Body of pancreas (tissue), 4 donors: ENCODE measurements at regions not wholly inside any gene's neighbourhood (a gene's known extent, or its start where the extent isn't known, plus 50 kb on each side); places are given as distances from the start of the nearest gene placed in this dataset.

Source experiments
- POLR2A ChIP-seq, 3 donors: fragments of 450-650 bp; IDR thresholded peaks; one replicate each; pipeline ENCODE4 v1.6.1; 2016; ENCODE audit warnings: antibody characterized with exemption in 3 of 3, mild to moderate bottlenecking in 2 of 3
- TF ChIP-seq, protein P1 (sequence below), 7 experiments: fragments of 450-650 bp in 4 of 7; fragments of 200-600 bp in 3 of 7; sonication (generic) in 3 of 7; IDR thresholded peaks; one replicate each; pipeline ENCODE4 v1.5.1; 2016 to 2019; ENCODE audit warnings: antibody characterized with exemption in 7 of 7

DNA sequence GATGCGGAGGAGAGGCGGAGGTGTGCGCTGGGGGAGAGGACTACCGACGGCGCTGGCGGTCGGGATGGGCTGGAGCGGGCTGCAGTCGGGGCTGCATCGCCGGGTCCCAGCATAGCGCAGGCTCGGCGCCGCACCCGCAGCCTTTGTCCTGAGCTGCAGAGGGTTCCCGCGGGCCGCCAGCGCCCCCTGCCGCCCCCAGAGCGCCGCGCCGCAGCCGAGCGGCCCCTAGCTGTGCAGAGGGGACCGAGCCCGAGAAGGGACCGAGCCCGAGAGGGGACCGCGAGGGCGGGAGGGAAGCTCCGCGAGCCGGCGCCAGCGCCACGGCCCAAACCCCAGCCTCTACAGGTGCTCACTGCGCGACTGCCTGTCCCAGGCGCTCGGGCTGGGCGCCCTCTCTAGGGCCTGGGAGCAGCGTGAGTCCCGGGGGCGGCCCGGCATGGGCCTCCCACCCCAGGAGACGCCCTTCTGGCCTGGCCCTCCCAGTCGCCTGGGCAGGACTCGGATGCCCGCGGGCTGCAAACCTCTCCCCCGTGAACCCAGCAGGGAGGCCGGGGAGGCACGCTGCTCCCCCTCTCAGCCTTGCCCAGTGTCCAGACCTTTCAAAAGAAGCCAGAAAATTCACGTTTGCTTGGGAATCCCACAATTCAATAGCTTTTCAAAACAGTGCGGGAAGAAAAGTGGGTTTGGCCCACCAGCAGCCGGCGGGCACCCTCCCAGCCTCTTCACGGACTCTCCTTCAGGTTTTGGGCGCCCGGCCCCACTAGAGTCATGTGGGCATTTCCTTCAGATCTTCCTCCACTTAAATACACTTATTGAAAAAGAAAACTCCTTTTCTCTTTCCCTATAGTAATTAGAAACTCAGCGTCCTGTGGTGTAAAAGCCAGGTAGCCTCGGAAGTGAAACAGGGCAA, 134.7 kb downstream of the TPRA1 start:
- TF ChIP-seq, protein P1, sequence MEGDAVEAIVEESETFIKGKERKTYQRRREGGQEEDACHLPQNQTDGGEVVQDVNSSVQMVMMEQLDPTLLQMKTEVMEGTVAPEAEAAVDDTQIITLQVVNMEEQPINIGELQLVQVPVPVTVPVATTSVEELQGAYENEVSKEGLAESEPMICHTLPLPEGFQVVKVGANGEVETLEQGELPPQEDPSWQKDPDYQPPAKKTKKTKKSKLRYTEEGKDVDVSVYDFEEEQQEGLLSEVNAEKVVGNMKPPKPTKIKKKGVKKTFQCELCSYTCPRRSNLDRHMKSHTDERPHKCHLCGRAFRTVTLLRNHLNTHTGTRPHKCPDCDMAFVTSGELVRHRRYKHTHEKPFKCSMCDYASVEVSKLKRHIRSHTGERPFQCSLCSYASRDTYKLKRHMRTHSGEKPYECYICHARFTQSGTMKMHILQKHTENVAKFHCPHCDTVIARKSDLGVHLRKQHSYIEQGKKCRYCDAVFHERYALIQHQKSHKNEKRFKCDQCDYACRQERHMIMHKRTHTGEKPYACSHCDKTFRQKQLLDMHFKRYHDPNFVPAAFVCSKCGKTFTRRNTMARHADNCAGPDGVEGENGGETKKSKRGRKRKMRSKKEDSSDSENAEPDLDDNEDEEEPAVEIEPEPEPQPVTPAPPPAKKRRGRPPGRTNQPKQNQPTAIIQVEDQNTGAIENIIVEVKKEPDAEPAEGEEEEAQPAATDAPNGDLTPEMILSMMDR (IDR thresholded peaks at IDR 0.05), result peak; percentile 85 to 99 (median 95)
- TF ChIP-seq POLR2A (IDR thresholded peaks at IDR 0.05), result no peak
